Hepatocyte (in vitro differentiated cells): ENCODE measurements at regions not wholly inside any gene's neighbourhood (a gene's known extent, or its start where the extent isn't known, plus 50 kb on each side); places are given as distances from the start of the nearest gene placed in this dataset.

Experiments used
- CTCF ChIP-seq: fragments of 200-600 bp; sonication (generic); IDR thresholded peaks from 2 replicates; pipeline ENCODE4 v1.5.1; 2016; ENCODE audit warnings: antibody characterized with exemption, mild to moderate bottlenecking; ENCODE audit not compliant: poor library complexity
- EZH2phosphoT487 ChIP-seq: fragments of 200-600 bp; sonication (generic); IDR thresholded peaks from one replicate; pipeline ENCODE4 v1.6.1; 2018; ENCODE audit warnings: antibody characterized with exemption, mild to moderate bottlenecking, low read depth, moderate library complexity; ENCODE audit not compliant: unreplicated experiment, severe bottlenecking

- TF ChIP-seq EZH2phosphoT487, result no peak
- no peak for TF ChIP-seq CTCF
Observed at GRCh38 chr3:148531836-148532235, 165.9 kb upstream of the AGTR1 start.
